Vagina (tissue), 2 donors: ENCODE measurements at regions not wholly inside any gene's neighbourhood (a gene's known extent, or its start where the extent isn't known, plus 50 kb on each side); places are given as distances from the start of the nearest gene placed in this dataset.

Source experiments
- CTCF ChIP-seq, 3 experiments: fragments of 450-650 bp in 2 of 3; fragments of 200-600 bp in 1 of 3; sonication (generic) in 1 of 3; IDR thresholded peaks; one replicate each; pipeline ENCODE4 v1.5.1; 2017 to 2019; ENCODE audit warnings: antibody characterized with exemption in 3 of 3, mild to moderate bottlenecking in 2 of 3, moderate library complexity in 2 of 3
- POLR2A ChIP-seq, 2 donors: fragments of 450-650 bp; IDR thresholded peaks; one replicate each; pipeline ENCODE4 v1.6.1; 2017; ENCODE audit warnings: antibody characterized with exemption in 2 of 2, mild to moderate bottlenecking in 2 of 2, moderate library complexity in 2 of 2
- POLR2AphosphoS5 ChIP-seq, 2 donors: sonication (generic); formaldehyde crosslinking; IDR thresholded peaks; one replicate each; pipeline ENCODE4 v1.9.0; 2017; ENCODE audit warnings: antibody characterized with exemption in 2 of 2, mild to moderate bottlenecking in 2 of 2, low read depth in 1 of 2; ENCODE audit not compliant: insufficient read depth in 1 of 2

GRCh38 chr2:122080316-122080715 is 324.9 kb downstream of the TSN start:
- TF ChIP-seq POLR2A (IDR thresholded peaks at IDR 0.05) (no peak), CTCF (IDR thresholded peaks at IDR 0.05) (no peak), POLR2AphosphoS5 (IDR thresholded peaks at IDR 0.05; ENCODE audit: insufficient read depth in 1 of 2, low read depth in 1 of 2) (no peak)
